Caco-2 (cell line): ENCODE measurements at regions not wholly inside any gene's neighbourhood (a gene's known extent, or its start where the extent isn't known, plus 50 kb on each side); places are given as distances from the start of the nearest gene placed in this dataset.
"Not testable (repeated sequence)": the region's sequence is repeated elsewhere in the genome, so short reads cannot be mapped to it uniquely, and the experiment has no call there.

Experiments
- BruUV-seq: library from RNA; stranded (reverse); fragments of 400-500 nt; replicated peaks from 2 replicates; lab custom pipeline; 2021; lab: Mats Ljungman, UMichigan
- CTCF ChIA-PET: fragments of 300-600 bp; sonication (Branson Sonifier 250); formaldehyde crosslinking; loops from one replicate; lab custom pipeline; 2022; ENCODE audit warnings: antibody characterized with exemption; lab: Charles Lee
- POLR2A ChIA-PET: fragments of 300-600 bp; sonication (Branson Sonifier 250); formaldehyde crosslinking; loops from one replicate; lab custom pipeline; 2022; ENCODE audit warnings: antibody characterized with exemption; lab: Charles Lee
- DNase-seq, 2 experiments: peaks; one replicate each; pipeline versions ENCODE4 v3.0.0 to v3.0.0-alpha.2; 2020 to 2022
- H3K27me3 ChIP-seq: replicated peaks from 2 replicates; pipeline ENCODE4 v1.6.0; 2011; ENCODE audit warnings: low read length; ENCODE audit not compliant: control insufficient read depth, insufficient read depth
- H3K36me3 ChIP-seq: 2 replicates; pipeline ENCODE4 v1.5.1; 2011; ENCODE audit warnings: low read length; ENCODE audit not compliant: control insufficient read depth, insufficient read depth
- H3K4me1 ChIP-seq: fragments of 250-450 bp; sonication (Bioruptor Pico); 2 replicates; pipeline ENCODE4 v1.5.1; 2020; ENCODE audit warnings: mild to moderate bottlenecking
- H3K4me3 ChIP-seq: 2 replicates; pipeline ENCODE4 v1.5.1; 2011; ENCODE audit warnings: low read depth, mild to moderate bottlenecking, control low read depth, low read length
- H3K9me3 ChIP-seq: fragments of 250-450 bp; sonication (Bioruptor Pico); 2 replicates; pipeline ENCODE4 v1.5.1; 2020; ENCODE audit warnings: mild to moderate bottlenecking, moderate library complexity
- H3K27ac Mint-ChIP-seq: one replicate; pipeline ENCODE4 v1.8.0; 2022; ENCODE audit warnings: mixed read lengths; ENCODE audit not compliant: unreplicated experiment
- H3K27me3 Mint-ChIP-seq: one replicate; pipeline ENCODE4 v1.8.0; 2022; ENCODE audit warnings: mixed read lengths; ENCODE audit not compliant: insufficient read depth, unreplicated experiment
- H3K36me3 Mint-ChIP-seq: one replicate; pipeline ENCODE4 v1.8.0; 2022; ENCODE audit warnings: mild to moderate bottlenecking, mixed read lengths; ENCODE audit not compliant: insufficient read depth, unreplicated experiment
- H3K4me1 Mint-ChIP-seq: one replicate; pipeline ENCODE4 v1.8.0; 2022; ENCODE audit warnings: low read depth, mixed read lengths; ENCODE audit not compliant: unreplicated experiment
- H3K4me3 Mint-ChIP-seq: one replicate; pipeline ENCODE4 v1.8.0; 2022; ENCODE audit warnings: mild to moderate bottlenecking, moderate library complexity, mixed read lengths; ENCODE audit not compliant: unreplicated experiment
- H3K9me3 Mint-ChIP-seq: one replicate; pipeline ENCODE4 v1.8.0; 2022; ENCODE audit warnings: mixed read lengths; ENCODE audit not compliant: unreplicated experiment
- intact Hi-C: fragments of 100-400 bp; cut with micrococcal nuclease; formaldehyde crosslinking; loops from one replicate; pipeline ENCODE4 v1.10.0; 2022; ENCODE audit not compliant: unreplicated experiment
- TF ChIP-seq, protein P1 (sequence below), 2 experiments: fragments of 200-600 bp in 1 of 2; IDR thresholded peaks; 1 replicate in 1 of 2; 2 replicates in 1 of 2; pipeline versions ENCODE4 v1.5.1 to v1.8.0; 2011 to 2022; ENCODE audit warnings: antibody characterized with exemption in 1 of 2, control low read depth in 1 of 2, inconsistent platforms in 1 of 2, low read depth in 1 of 2, low read length in 1 of 2, mild to moderate bottlenecking in 1 of 2, moderate library complexity in 1 of 2; ENCODE audit not compliant: insufficient read depth in 1 of 2, severe bottlenecking in 1 of 2, unreplicated experiment in 1 of 2

- ChIA-PET CTCF (interaction anchor here (0.6 kb wide), 1 partner anchor 34 kb away, joined by 3 read pairs; no protein-coding TSS in a partner anchor), POLR2A (no interaction called here)
- H3K9me3 Mint-ChIP-seq = no peaks in the 10 kb centered on the region
- no peak for DNase-seq
- TF ChIP-seq, protein P1, sequence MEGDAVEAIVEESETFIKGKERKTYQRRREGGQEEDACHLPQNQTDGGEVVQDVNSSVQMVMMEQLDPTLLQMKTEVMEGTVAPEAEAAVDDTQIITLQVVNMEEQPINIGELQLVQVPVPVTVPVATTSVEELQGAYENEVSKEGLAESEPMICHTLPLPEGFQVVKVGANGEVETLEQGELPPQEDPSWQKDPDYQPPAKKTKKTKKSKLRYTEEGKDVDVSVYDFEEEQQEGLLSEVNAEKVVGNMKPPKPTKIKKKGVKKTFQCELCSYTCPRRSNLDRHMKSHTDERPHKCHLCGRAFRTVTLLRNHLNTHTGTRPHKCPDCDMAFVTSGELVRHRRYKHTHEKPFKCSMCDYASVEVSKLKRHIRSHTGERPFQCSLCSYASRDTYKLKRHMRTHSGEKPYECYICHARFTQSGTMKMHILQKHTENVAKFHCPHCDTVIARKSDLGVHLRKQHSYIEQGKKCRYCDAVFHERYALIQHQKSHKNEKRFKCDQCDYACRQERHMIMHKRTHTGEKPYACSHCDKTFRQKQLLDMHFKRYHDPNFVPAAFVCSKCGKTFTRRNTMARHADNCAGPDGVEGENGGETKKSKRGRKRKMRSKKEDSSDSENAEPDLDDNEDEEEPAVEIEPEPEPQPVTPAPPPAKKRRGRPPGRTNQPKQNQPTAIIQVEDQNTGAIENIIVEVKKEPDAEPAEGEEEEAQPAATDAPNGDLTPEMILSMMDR (IDR thresholded peaks at IDR 0.05; ENCODE audit: insufficient read depth in 1 of 2, low read depth in 1 of 2, low read length in 1 of 2, severe bottlenecking in 1 of 2, unreplicated experiment in 1 of 2) = no peak
- H3K27me3 Mint-ChIP-seq = no peaks in the 10 kb centered on the region
- H3K4me1 Mint-ChIP-seq = no peaks in the 10 kb centered on the region
- no TSS peak for BruUV-seq
- intact Hi-C loops = no loop called here
- no peaks in the 10 kb centered on the region for H3K36me3 Mint-ChIP-seq
- H3K9me3 ChIP-seq = no peaks in the 10 kb centered on the region
- H3K27ac Mint-ChIP-seq = no peak overlapping the region
- no peak overlapping the region for H3K4me3 ChIP-seq
- no peaks in the 10 kb centered on the region for H3K27me3 ChIP-seq
- no peaks in the 10 kb centered on the region for H3K36me3 ChIP-seq
- H3K4me3 Mint-ChIP-seq = no peak overlapping the region
- no peaks in the 10 kb centered on the region for H3K4me1 ChIP-seq
Observed at GRCh38 chr6:29236060-29236459, 65.4 kb downstream of the OR2J2 start.

- Mint-ChIP-seq H3K27ac (no peak overlapping the region), H3K36me3 (no peaks in the 10 kb centered on the region), H3K27me3 (no peaks in the 10 kb centered on the region), H3K4me1 (no peaks in the 10 kb centered on the region), H3K9me3 (peaks cover 4% of the 10 kb centered on the region), H3K4me3 (no peak overlapping the region)
- Histone ChIP-seq H3K4me3 (no peak overlapping the region), H3K36me3 (no peaks in the 10 kb centered on the region), H3K4me1 (no peaks in the 10 kb centered on the region), H3K27me3 (no peaks in the 10 kb centered on the region), H3K9me3 (no peaks in the 10 kb centered on the region)
- POLR2A ChIA-PET = no interaction called here
- BruUV-seq = no TSS peak
- intact Hi-C loops = no loop called here
- no peak for DNase-seq
- TF ChIP-seq, protein P1 (IDR thresholded peaks at IDR 0.05; ENCODE audit: insufficient read depth in 1 of 2, low read depth in 1 of 2, low read length in 1 of 2, severe bottlenecking in 1 of 2, unreplicated experiment in 1 of 2) = no peak
- CTCF ChIA-PET = no interaction called here
Observed at GRCh38 chr6:29236634-29237033, 64.9 kb upstream of the OR14J1 start.

DNA sequence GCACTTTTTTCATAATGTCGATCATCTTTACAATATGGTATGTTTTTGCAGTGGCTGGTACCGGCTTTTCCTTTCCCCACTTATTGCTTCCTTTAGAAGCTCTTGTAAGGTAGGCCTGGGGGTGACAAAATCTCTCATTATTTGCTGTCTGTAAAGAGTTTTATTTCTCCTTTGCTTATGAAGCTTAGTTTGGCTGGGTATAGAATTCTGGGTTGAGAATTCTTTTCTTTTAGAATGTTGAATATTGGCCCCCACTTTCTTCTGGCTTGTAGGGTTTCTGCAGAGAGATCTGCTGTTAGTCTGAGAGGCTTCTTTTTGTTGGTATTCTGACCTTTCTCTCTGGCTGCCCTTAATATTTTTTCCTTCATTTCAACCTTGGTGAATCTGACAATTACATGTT, 58.5 kb upstream of the OR14J1 start:
- POLR2A ChIA-PET, CTCF ChIA-PET: not testable (repeated sequence)

More for the DNA sequence above, 58.5 kb upstream of the OR14J1 start:
- DNase-seq, H3K36me3 Mint-ChIP-seq, H3K9me3 ChIP-seq, intact Hi-C loops, H3K4me3 ChIP-seq, BruUV-seq, H3K27me3 ChIP-seq, H3K4me3 Mint-ChIP-seq, H3K27ac Mint-ChIP-seq, H3K4me1 Mint-ChIP-seq, H3K4me1 ChIP-seq, H3K36me3 ChIP-seq: not testable (repeated sequence)
- peaks cover 41% of the 10 kb centered on the region for H3K9me3 Mint-ChIP-seq
- H3K27me3 Mint-ChIP-seq = peaks cover 13% of the 10 kb centered on the region
